ENCODE measurements at regions not wholly inside any gene's neighbourhood (a gene's known extent, or its start where the extent isn't known, plus 50 kb on each side); places are given as distances from the start of the nearest gene placed in this dataset.

DNA sequence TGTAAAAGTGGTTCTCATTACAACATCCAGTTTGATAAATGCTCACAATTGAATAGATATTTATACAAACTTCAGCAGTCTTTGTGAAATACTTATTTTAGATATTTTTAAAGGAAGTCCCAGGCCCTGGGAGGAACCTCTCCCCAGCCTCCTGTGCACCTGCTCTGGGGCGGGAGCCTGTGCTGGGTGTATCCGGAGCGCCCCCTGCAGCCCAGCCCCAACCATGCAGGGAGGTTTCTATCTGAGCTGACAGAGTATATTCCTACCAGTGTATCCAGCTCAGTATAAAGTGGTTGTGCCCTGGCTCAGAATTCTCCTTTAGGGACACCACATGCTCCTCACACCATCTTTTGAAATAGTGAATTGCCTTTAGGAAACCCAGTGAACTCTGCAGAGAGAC, 851.8 kb downstream of the TMEM121 start:
- TF ChIP-seq ZNF274 (IDR thresholded peaks at IDR 0.05; ENCODE audit: low read depth, low read length) (no peak), YY1 (IDR thresholded peaks at IDR 0.05; ENCODE audit: insufficient read depth, insufficient read length) (no peak), SUZ12 (IDR thresholded peaks at IDR 0.05; ENCODE audit: extremely low read depth, insufficient read depth, insufficient read length) (no peak)

All from NT2/D1 (cell line).